ENCODE measurements at regions not wholly inside any gene's neighbourhood (a gene's known extent, or its start where the extent isn't known, plus 50 kb on each side); places are given as distances from the start of the nearest gene placed in this dataset.
"Not testable (repeated sequence)": the region's sequence is repeated elsewhere in the genome, so short reads cannot be mapped to it uniquely, and the experiment has no call there.

GRCh38 chr14:28999656-29000055 lies 233.1 kb downstream of the FOXG1 start:
- Mint-ChIP-seq H3K9me3 (peaks cover 0 to 22% (median 9%) of the 10 kb centered on the region in 11 donors), H3K4me3 (no peak overlapping the region), H3K4me1 (no peaks in the 10 kb centered on the region), H3K27me3 (no peaks in the 10 kb centered on the region), H3K36me3 (no peaks in the 10 kb centered on the region), H3K27ac (no peak overlapping the region)
- no peaks in the 10 kb centered on the region for H3K36me3 ChIP-seq (ENCODE audit: control insufficient read depth in 2 of 3, insufficient read depth in 3 of 3, low read length in 3 of 3)
- H3K27ac ChIP-seq (ENCODE audit: low read depth, low read length), result no peak overlapping the region
- H3K4me3 ChIP-seq (ENCODE audit: low read length), result no peak overlapping the region
- no peak for DNase-seq
- CTCF ChIA-PET, result no interaction called here
- H3K9me3 ChIP-seq (ENCODE audit: control insufficient read depth in 2 of 3, low read length in 3 of 3), result no peaks in the 10 kb centered on the region
- POLR2A ChIA-PET, result no interaction called here
- no peaks in the 10 kb centered on the region for H3K4me1 ChIP-seq (ENCODE audit: control insufficient read depth in 2 of 2, insufficient read depth in 2 of 2, low read length in 2 of 2)
- intact Hi-C loops (cut with micrococcal nuclease), result no loop called here
- no peaks in the 10 kb centered on the region for H3K27me3 ChIP-seq (ENCODE audit: control insufficient read depth in 2 of 2, insufficient read depth in 2 of 2, low read length in 2 of 2)
- no peak for ATAC-seq

- Histone ChIP-seq H3K4me1 (ENCODE audit: control insufficient read depth in 2 of 2, insufficient read depth in 2 of 2, low read length in 2 of 2) (no peaks in the 10 kb centered on the region), H3K4me3 (ENCODE audit: low read length) (no peak overlapping the region), H3K9me3 (ENCODE audit: control insufficient read depth in 2 of 3, low read length in 3 of 3) (no peaks in the 10 kb centered on the region), H3K36me3 (ENCODE audit: control insufficient read depth in 2 of 3, insufficient read depth in 3 of 3, low read length in 3 of 3) (no peaks in the 10 kb centered on the region), H3K27me3 (ENCODE audit: control insufficient read depth in 2 of 2, insufficient read depth in 2 of 2, low read length in 2 of 2) (no peaks in the 10 kb centered on the region), H3K27ac (ENCODE audit: low read depth, low read length) (no peak overlapping the region)
- no peaks in the 10 kb centered on the region for H3K27me3 Mint-ChIP-seq
- no peak overlapping the region for H3K4me3 Mint-ChIP-seq
- DNase-seq (no peak), ATAC-seq (no peak)
- no peaks in the 10 kb centered on the region for H3K4me1 Mint-ChIP-seq
- peaks cover 5 to 19% (median 12%) of the 10 kb centered on the region in 11 donors for H3K9me3 Mint-ChIP-seq
- ChIA-PET CTCF (no interaction called here), POLR2A (no interaction called here)
- peaks cover 0 to 6% (median 0%) of the 10 kb centered on the region in 5 donors for H3K36me3 Mint-ChIP-seq
- H3K27ac Mint-ChIP-seq, result no peak overlapping the region
- intact Hi-C loops (cut with micrococcal nuclease), result no loop called here
Observed at GRCh38 chr14:29005647-29006046, 239.1 kb downstream of the FOXG1 start.

GRCh38 chr14:29007990-29008389 lies 241.4 kb downstream of the FOXG1 start:
- ChIA-PET CTCF (no interaction called here), POLR2A (no interaction called here)

GRCh38 chr14:29016050-29016900 lies 249.7 kb downstream of the FOXG1 start:
- no peak overlapping the region for H3K27ac ChIP-seq (ENCODE audit: low read depth, low read length)
- Mint-ChIP-seq H3K4me1 (no peaks in the 10 kb centered on the region), H3K27me3 (no peaks in the 10 kb centered on the region), H3K9me3 (peaks cover 0 to 28% (median 4%) of the 10 kb centered on the region in 11 donors), H3K36me3 (no peaks in the 10 kb centered on the region), H3K4me3 (no peak overlapping the region), H3K27ac (no peak overlapping the region)
- H3K27me3 ChIP-seq (ENCODE audit: control insufficient read depth in 2 of 2, insufficient read depth in 2 of 2, low read length in 2 of 2), result no peaks in the 10 kb centered on the region
- no peaks in the 10 kb centered on the region for H3K4me1 ChIP-seq (ENCODE audit: control insufficient read depth in 2 of 2, insufficient read depth in 2 of 2, low read length in 2 of 2)
- H3K4me3 ChIP-seq (ENCODE audit: low read length), result no peak overlapping the region
- CTCF ChIA-PET, result no interaction called here
- no peak for ATAC-seq
- POLR2A ChIA-PET, result no interaction called here
- intact Hi-C loops (cut with micrococcal nuclease), result no loop called here
- no peaks in the 10 kb centered on the region for H3K36me3 ChIP-seq (ENCODE audit: control insufficient read depth in 2 of 3, insufficient read depth in 3 of 3, low read length in 3 of 3)
- H3K9me3 ChIP-seq (ENCODE audit: control insufficient read depth in 2 of 3, low read length in 3 of 3), result peaks cover 0 to 7% (median 0%) of the 10 kb centered on the region in 3 experiments
- DNase-seq, result no peak

More at GRCh38 chr14:29007990-29008389, 241.4 kb downstream of the FOXG1 start:
- Histone ChIP-seq H3K9me3 (ENCODE audit: control insufficient read depth in 2 of 3, low read length in 3 of 3) (no peaks in the 10 kb centered on the region), H3K4me1 (ENCODE audit: control insufficient read depth in 2 of 2, insufficient read depth in 2 of 2, low read length in 2 of 2) (no peaks in the 10 kb centered on the region), H3K36me3 (ENCODE audit: control insufficient read depth in 2 of 3, insufficient read depth in 3 of 3, low read length in 3 of 3) (no peaks in the 10 kb centered on the region), H3K4me3 (ENCODE audit: low read length) (no peak overlapping the region), H3K27ac (ENCODE audit: low read depth, low read length) (no peak overlapping the region), H3K27me3 (ENCODE audit: control insufficient read depth in 2 of 2, insufficient read depth in 2 of 2, low read length in 2 of 2) (no peaks in the 10 kb centered on the region)
- H3K36me3 Mint-ChIP-seq, result peaks cover 0 to 6% (median 0%) of the 10 kb centered on the region in 5 donors
- ATAC-seq (no peak), DNase-seq (no peak)
- intact Hi-C loops (cut with micrococcal nuclease), result no loop called here
- H3K27me3 Mint-ChIP-seq, result no peaks in the 10 kb centered on the region
- H3K4me3 Mint-ChIP-seq, result no peak overlapping the region
- H3K4me1 Mint-ChIP-seq, result no peaks in the 10 kb centered on the region
- H3K9me3 Mint-ChIP-seq, result peaks cover 5 to 31% (median 11%) of the 10 kb centered on the region in 11 donors
- H3K27ac Mint-ChIP-seq, result no peak overlapping the region

GRCh38 chr14:29023505-29023904 lies 256.9 kb downstream of the FOXG1 start:
- H3K27me3 Mint-ChIP-seq; H3K4me3 Mint-ChIP-seq; H3K27ac Mint-ChIP-seq; DNase-seq; CTCF ChIA-PET; H3K36me3 Mint-ChIP-seq; ATAC-seq; H3K4me1 Mint-ChIP-seq; H3K4me1 ChIP-seq (ENCODE audit: control insufficient read depth in 2 of 2, insufficient read depth in 2 of 2, low read length in 2 of 2); H3K27ac ChIP-seq (ENCODE audit: low read depth, low read length); H3K27me3 ChIP-seq (ENCODE audit: control insufficient read depth in 2 of 2, insufficient read depth in 2 of 2, low read length in 2 of 2); intact Hi-C loops (cut with micrococcal nuclease); H3K36me3 ChIP-seq (ENCODE audit: control insufficient read depth in 2 of 3, insufficient read depth in 3 of 3, low read length in 3 of 3); H3K4me3 ChIP-seq (ENCODE audit: low read length); POLR2A ChIA-PET; H3K9me3 ChIP-seq (ENCODE audit: control insufficient read depth in 2 of 3, low read length in 3 of 3): not testable (repeated sequence)
- peaks cover 2 to 36% (median 22%) of the 10 kb centered on the region in 11 donors for H3K9me3 Mint-ChIP-seq

GRCh38 chr14:29027441-29027840 lies 260.9 kb downstream of the FOXG1 start:
- intact Hi-C loops (cut with micrococcal nuclease); H3K27me3 Mint-ChIP-seq; CTCF ChIA-PET; H3K27me3 ChIP-seq (ENCODE audit: control insufficient read depth in 2 of 2, insufficient read depth in 2 of 2, low read length in 2 of 2); H3K4me3 Mint-ChIP-seq; H3K27ac ChIP-seq (ENCODE audit: low read depth, low read length); H3K4me1 Mint-ChIP-seq; H3K27ac Mint-ChIP-seq; H3K4me3 ChIP-seq (ENCODE audit: low read length); H3K36me3 ChIP-seq (ENCODE audit: control insufficient read depth in 2 of 3, insufficient read depth in 3 of 3, low read length in 3 of 3); ATAC-seq; H3K4me1 ChIP-seq (ENCODE audit: control insufficient read depth in 2 of 2, insufficient read depth in 2 of 2, low read length in 2 of 2); H3K9me3 ChIP-seq (ENCODE audit: control insufficient read depth in 2 of 3, low read length in 3 of 3); DNase-seq; H3K36me3 Mint-ChIP-seq; POLR2A ChIA-PET: not testable (repeated sequence)
- peaks cover 2 to 41% (median 22%) of the 10 kb centered on the region in 11 donors for H3K9me3 Mint-ChIP-seq
